HEK293 (cell line): ENCODE measurements at regions not wholly inside any gene's neighbourhood (a gene's known extent, or its start where the extent isn't known, plus 50 kb on each side); places are given as distances from the start of the nearest gene placed in this dataset.

Experiments used
- ZFP37 ChIP-seq: fragments of 450-650 bp; formaldehyde crosslinking; IDR thresholded peaks from 2 replicates; pipeline ENCODE4 v1.5.1; 2016; ENCODE audit warnings: missing biosample characterization, missing genetic modification characterization
- ZNF514 ChIP-seq: fragments of 450-650 bp; formaldehyde crosslinking; IDR thresholded peaks from 2 replicates; pipeline ENCODE4 v1.5.1; 2016; ENCODE audit warnings: missing biosample characterization, missing genetic modification characterization
- ZNF549 ChIP-seq: fragments of 450-650 bp; IDR thresholded peaks from 2 replicates; pipeline ENCODE4 v1.5.1; 2018; ENCODE audit warnings: missing biosample characterization, missing genetic modification characterization, mild to moderate bottlenecking, inconsistent platforms, moderate library complexity
- TF ChIP-seq, protein P1 (sequence below): fragments of 450-650 bp; formaldehyde crosslinking; conservative IDR thresholded peaks from 2 replicates; pipeline ENCODE4 v1.5.1; 2016; ENCODE audit warnings: low read depth, missing biosample characterization, missing genetic modification characterization

DNA sequence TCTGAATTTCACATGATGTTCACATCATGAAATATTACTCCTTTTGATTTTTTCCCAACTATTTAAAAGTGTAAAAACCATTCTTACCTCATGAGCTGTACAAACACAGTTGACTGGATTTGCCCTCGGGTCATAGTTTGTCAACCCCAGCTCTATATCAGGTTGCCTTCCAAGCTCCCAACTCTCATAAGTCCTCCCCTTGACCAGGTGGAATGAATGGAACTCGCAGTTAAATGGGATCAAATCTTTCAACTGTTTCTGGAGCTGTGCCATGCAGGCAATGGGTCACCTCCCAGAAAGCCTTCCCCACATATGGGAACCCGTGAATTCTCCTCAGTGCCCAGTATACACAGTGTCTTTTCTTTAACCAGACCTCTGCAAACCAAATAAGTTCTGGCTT is 169.8 kb upstream of the FOXD3 start:
- TF ChIP-seq ZFP37 (no peak), ZNF514 (tag by site-specific recombination) (no peak), ZNF549 (tag by site-specific recombination) (no peak)
- TF ChIP-seq, protein P1, sequence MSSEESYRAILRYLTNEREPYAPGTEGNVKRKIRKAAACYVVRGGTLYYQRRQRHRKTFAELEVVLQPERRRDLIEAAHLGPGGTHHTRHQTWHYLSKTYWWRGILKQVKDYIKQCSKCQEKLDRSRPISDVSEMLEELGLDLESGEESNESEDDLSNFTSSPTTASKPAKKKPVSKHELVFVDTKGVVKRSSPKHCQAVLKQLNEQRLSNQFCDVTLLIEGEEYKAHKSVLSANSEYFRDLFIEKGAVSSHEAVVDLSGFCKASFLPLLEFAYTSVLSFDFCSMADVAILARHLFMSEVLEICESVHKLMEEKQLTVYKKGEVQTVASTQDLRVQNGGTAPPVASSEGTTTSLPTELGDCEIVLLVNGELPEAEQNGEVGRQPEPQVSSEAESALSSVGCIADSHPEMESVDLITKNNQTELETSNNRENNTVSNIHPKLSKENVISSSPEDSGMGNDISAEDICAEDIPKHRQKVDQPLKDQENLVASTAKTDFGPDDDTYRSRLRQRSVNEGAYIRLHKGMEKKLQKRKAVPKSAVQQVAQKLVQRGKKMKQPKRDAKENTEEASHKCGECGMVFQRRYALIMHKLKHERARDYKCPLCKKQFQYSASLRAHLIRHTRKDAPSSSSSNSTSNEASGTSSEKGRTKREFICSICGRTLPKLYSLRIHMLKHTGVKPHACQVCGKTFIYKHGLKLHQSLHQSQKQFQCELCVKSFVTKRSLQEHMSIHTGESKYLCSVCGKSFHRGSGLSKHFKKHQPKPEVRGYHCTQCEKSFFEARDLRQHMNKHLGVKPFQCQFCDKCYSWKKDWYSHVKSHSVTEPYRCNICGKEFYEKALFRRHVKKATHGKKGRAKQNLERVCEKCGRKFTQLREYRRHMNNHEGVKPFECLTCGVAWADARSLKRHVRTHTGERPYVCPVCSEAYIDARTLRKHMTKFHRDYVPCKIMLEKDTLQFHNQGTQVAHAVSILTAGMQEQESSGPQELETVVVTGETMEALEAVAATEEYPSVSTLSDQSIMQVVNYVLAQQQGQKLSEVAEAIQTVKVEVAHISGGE (tag by site-specific recombination), result no peak
